Right lung (tissue), 2 donors: ENCODE measurements at regions not wholly inside any gene's neighbourhood (a gene's known extent, or its start where the extent isn't known, plus 50 kb on each side); places are given as distances from the start of the nearest gene placed in this dataset.
A peak's percentile ranks its signal among the peaks of the same experiment; 100 is the strongest.

Source experiments
- DNase-seq, 2 donors: peaks; one replicate each; pipeline ENCODE4 v3.0.0-alpha.2; 2013

- DNase-seq: no peak
Observed at GRCh38 chr5:77569409-77569808, 69.1 kb downstream of the OTP start.

- DNase-seq: no peak
Observed at GRCh38 chr5:77568555-77568954, 70.0 kb downstream of the OTP start.

GRCh38 chr5:77568082-77568481, 70.4 kb downstream of the OTP start:
- DNase-seq: no peak

- peak in 1 of 2 donors; percentile 4 for DNase-seq
Observed at GRCh38 chr5:77563475-77563874, 71.4 kb upstream of the WDR41 start.

- DNase-seq: no peak
Observed at GRCh38 chr5:77561965-77562364, 69.8 kb upstream of the WDR41 start.

GRCh38 chr5:77560677-77561263, 68.7 kb upstream of the WDR41 start:
- DNase-seq: peak; percentile 23 to 36

GRCh38 chr5:77558266-77558665, 66.2 kb upstream of the WDR41 start:
- DNase-seq: no peak

- DNase-seq: no peak
Observed at GRCh38 chr5:77550406-77550805, 58.3 kb upstream of the WDR41 start.

- DNase-seq: no peak
Observed at GRCh38 chr5:77545285-77545684, 53.2 kb upstream of the WDR41 start.
